Naive thymus-derived CD4-positive, alpha-beta T cell (primary cell): ENCODE measurements at regions not wholly inside any gene's neighbourhood (a gene's known extent, or its start where the extent isn't known, plus 50 kb on each side); places are given as distances from the start of the nearest gene placed in this dataset.
"Not testable (repeated sequence)": the region's sequence is repeated elsewhere in the genome, so short reads cannot be mapped to it uniquely, and the experiment has no call there.

Experiments
- ATAC-seq: fragments of 150-1000 bp; cut with Tn5 transposase; 2 replicates; pipeline ENCODE4 v1.10.0; 2021; ENCODE audit warnings: mild to moderate bottlenecking, moderate library complexity
- CTCF ChIA-PET: fragments of 350-600 bp; sonication (Branson Sonifier 250); formaldehyde crosslinking; loops from one replicate; lab custom pipeline; 2021; ENCODE audit warnings: antibody characterized with exemption; lab: Charles Lee
- POLR2A ChIA-PET: fragments of 350-600 bp; sonication (Branson Sonifier 250); formaldehyde crosslinking; loops from one replicate; lab custom pipeline; 2021; ENCODE audit warnings: antibody characterized with exemption, inconsistent platforms; lab: Charles Lee
- DNase-seq, 9 donors: peaks; one replicate each; pipeline versions ENCODE4 v3.0.0 to v3.0.0-alpha.2; 2020 to 2022; ENCODE audit warnings: mixed read lengths in 1 of 9
- H3K27ac ChIP-seq: one replicate; pipeline ENCODE4 v1.7.0; 2013; ENCODE audit warnings: mild to moderate bottlenecking, low read depth, low read length, moderate library complexity
- H3K27me3 ChIP-seq, 2 donors: one replicate each; pipeline ENCODE4 v1.7.0; 2013; ENCODE audit warnings: low read length in 2 of 2, mild to moderate bottlenecking in 2 of 2, moderate library complexity in 2 of 2; ENCODE audit not compliant: control insufficient read depth in 2 of 2, insufficient read depth in 2 of 2
- H3K36me3 ChIP-seq, 3 experiments: 1 replicate in 2 of 3; 2 replicates in 1 of 3; pipeline ENCODE4 v1.7.0; 2013; ENCODE audit warnings: low read length in 3 of 3, mild to moderate bottlenecking in 3 of 3, moderate library complexity in 1 of 3; ENCODE audit not compliant: insufficient read depth in 3 of 3, control insufficient read depth in 2 of 3
- H3K4me1 ChIP-seq, 2 donors: one replicate each; pipeline ENCODE4 v1.7.0; 2013; ENCODE audit warnings: low read length in 2 of 2, mild to moderate bottlenecking in 2 of 2, moderate library complexity in 1 of 2; ENCODE audit not compliant: control insufficient read depth in 2 of 2, insufficient read depth in 2 of 2
- H3K4me3 ChIP-seq: 2 replicates; pipeline ENCODE4 v1.7.0; 2013; ENCODE audit warnings: mild to moderate bottlenecking, low read length
- H3K9me3 ChIP-seq, 3 experiments: 1 replicate in 2 of 3; 2 replicates in 1 of 3; pipeline ENCODE4 v1.7.0; 2013; ENCODE audit warnings: low read length in 3 of 3; ENCODE audit not compliant: control insufficient read depth in 2 of 3
- H3K27ac Mint-ChIP-seq, 9 donors: one replicate each; pipeline ENCODE4 v1.8.0; 2020 to 2022; ENCODE audit warnings: mixed read lengths in 9 of 9, mild to moderate bottlenecking in 8 of 9, moderate library complexity in 5 of 9, inconsistent platforms in 2 of 9
- H3K27me3 Mint-ChIP-seq, 5 donors: one replicate each; pipeline ENCODE4 v1.8.0; 2021 to 2022; ENCODE audit warnings: mixed read lengths in 5 of 5, mild to moderate bottlenecking in 1 of 5
- H3K36me3 Mint-ChIP-seq, 5 donors: one replicate each; pipeline ENCODE4 v1.8.0; 2020 to 2022; ENCODE audit warnings: mixed read lengths in 5 of 5, mild to moderate bottlenecking in 3 of 5, inconsistent platforms in 1 of 5
- H3K4me1 Mint-ChIP-seq, 7 donors: one replicate each; pipeline ENCODE4 v1.8.0; 2020 to 2022; ENCODE audit warnings: mixed read lengths in 7 of 7, mild to moderate bottlenecking in 3 of 7, inconsistent platforms in 1 of 7
- H3K4me3 Mint-ChIP-seq, 10 donors: one replicate each; pipeline ENCODE4 v1.8.0; 2020 to 2022; ENCODE audit warnings: mild to moderate bottlenecking in 10 of 10, mixed read lengths in 10 of 10, moderate library complexity in 6 of 10, inconsistent platforms in 2 of 10
- H3K9me3 Mint-ChIP-seq, 11 donors: one replicate each; pipeline ENCODE4 v1.8.0; 2020 to 2022; ENCODE audit warnings: mixed read lengths in 11 of 11, mild to moderate bottlenecking in 4 of 11, inconsistent platforms in 1 of 11, moderate library complexity in 1 of 11
- intact Hi-C, 2 donors: fragments of 100-400 bp; cut with micrococcal nuclease; formaldehyde crosslinking; loops; one replicate each; pipeline ENCODE4 v1.15.1; 2023

DNA sequence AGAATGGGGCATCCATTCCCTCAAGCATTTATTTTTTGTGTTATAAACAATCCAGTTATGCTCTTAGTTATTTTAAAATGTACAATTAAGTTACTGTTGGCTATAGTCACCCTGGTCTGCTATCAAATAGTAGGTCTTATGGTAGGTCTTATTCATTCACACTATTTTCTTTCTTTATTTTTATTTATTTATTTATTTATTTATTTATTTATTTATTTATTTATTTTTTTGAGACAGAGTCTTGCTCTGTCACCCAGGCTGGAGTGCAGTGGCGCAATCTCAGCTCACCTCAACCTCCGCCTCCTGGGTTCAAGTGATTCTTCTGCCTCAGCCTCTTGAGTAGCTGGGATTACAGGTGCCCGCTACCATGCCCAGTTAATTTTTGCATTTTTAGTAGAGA, 967.4 kb upstream of the AUTS2 start:
- intact Hi-C loops, H3K27me3 Mint-ChIP-seq: not testable (repeated sequence)

GRCh38 chr7:68640103-68640502, 958.2 kb upstream of the AUTS2 start:
- no peak overlapping the region for H3K27ac ChIP-seq
- H3K36me3 Mint-ChIP-seq, result peaks cover 0 to under 1% (median 0%) of the 10 kb centered on the region in 5 donors
- H3K9me3 Mint-ChIP-seq, result peaks cover 4 to 19% (median 9%) of the 10 kb centered on the region in 11 donors
- intact Hi-C loops, result no loop called here
- H3K4me1 ChIP-seq, result no peaks in the 10 kb centered on the region
- no peak overlapping the region for H3K27ac Mint-ChIP-seq
- H3K9me3 ChIP-seq, result no peaks in the 10 kb centered on the region
- no peak for DNase-seq
- H3K27me3 ChIP-seq, result no peaks in the 10 kb centered on the region
- no peak overlapping the region for H3K4me3 Mint-ChIP-seq
- no peaks in the 10 kb centered on the region for H3K4me1 Mint-ChIP-seq
- H3K4me3 ChIP-seq, result no peak overlapping the region
- ATAC-seq, result no peak
- POLR2A ChIA-PET, result no interaction called here
- H3K36me3 ChIP-seq, result no peaks in the 10 kb centered on the region
- CTCF ChIA-PET, result no interaction called here
- peaks cover 0 to 2% (median 0%) of the 10 kb centered on the region in 5 donors for H3K27me3 Mint-ChIP-seq

More for the DNA sequence above, 967.4 kb upstream of the AUTS2 start:
- H3K36me3 ChIP-seq, H3K9me3 ChIP-seq, H3K27ac Mint-ChIP-seq, H3K4me3 Mint-ChIP-seq, ATAC-seq, H3K27ac ChIP-seq, H3K4me1 ChIP-seq, DNase-seq, CTCF ChIA-PET, H3K4me1 Mint-ChIP-seq, H3K4me3 ChIP-seq, POLR2A ChIA-PET, H3K27me3 ChIP-seq, H3K36me3 Mint-ChIP-seq: not testable (repeated sequence)
- H3K9me3 Mint-ChIP-seq, result peaks cover 4 to 33% (median 13%) of the 10 kb centered on the region in 11 donors

DNA sequence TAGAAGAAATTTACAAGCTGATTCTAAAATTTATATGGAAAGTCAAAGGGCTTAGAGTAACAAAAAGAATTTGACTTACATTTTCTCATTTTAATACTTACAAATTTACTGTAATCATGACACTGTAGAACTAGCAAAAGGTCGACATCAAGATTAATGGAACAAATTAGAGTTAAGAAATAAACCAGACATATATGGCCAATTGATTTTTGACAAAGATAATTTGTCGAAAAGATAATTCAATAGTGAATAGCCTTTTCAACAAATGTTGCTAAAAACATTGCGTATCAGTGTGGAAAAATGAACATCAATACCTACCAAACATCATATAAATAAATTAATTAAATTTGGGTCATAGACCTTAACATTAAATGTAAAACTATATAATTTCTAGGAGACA, 955.5 kb upstream of the AUTS2 start:
- no peaks in the 10 kb centered on the region for H3K27me3 ChIP-seq
- no peak overlapping the region for H3K27ac Mint-ChIP-seq
- H3K9me3 ChIP-seq, result no peaks in the 10 kb centered on the region
- ChIA-PET CTCF (no interaction called here), POLR2A (no interaction called here)
- no peaks in the 10 kb centered on the region for H3K4me1 ChIP-seq
- H3K36me3 ChIP-seq, result no peaks in the 10 kb centered on the region
- no peak overlapping the region for H3K4me3 Mint-ChIP-seq
- H3K4me1 Mint-ChIP-seq, result no peaks in the 10 kb centered on the region
- H3K27me3 Mint-ChIP-seq, result no peaks in the 10 kb centered on the region
- peaks cover 3 to 32% (median 13%) of the 10 kb centered on the region in 11 donors for H3K9me3 Mint-ChIP-seq
- ATAC-seq, result no peak
- no peak overlapping the region for H3K27ac ChIP-seq
- no peak overlapping the region for H3K4me3 ChIP-seq
- intact Hi-C loops, result no loop called here
- H3K36me3 Mint-ChIP-seq, result no peaks in the 10 kb centered on the region
- DNase-seq, result no peak

DNA sequence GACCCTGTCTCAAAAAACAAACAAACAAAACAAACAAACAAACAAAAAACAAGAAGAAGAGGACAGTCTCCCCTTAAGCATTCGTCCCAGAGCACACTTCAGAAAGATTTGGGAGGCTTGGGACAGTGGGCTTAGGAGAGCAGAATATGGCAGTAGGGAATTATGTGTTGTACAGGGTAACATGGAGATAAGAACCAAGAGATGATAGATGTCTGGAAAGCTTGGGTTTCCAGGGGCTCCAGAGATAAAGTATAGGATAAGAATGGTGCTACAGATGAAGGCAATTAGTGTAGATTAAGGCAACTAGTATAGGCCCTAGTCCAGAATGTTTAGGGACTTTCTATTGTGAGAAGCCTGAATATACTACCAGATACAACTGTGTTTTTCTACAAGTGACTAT, 934.9 kb upstream of the AUTS2 start:
- peaks cover 0 to 28% (median 9%) of the 10 kb centered on the region in 11 donors for H3K9me3 Mint-ChIP-seq
- H3K4me3 Mint-ChIP-seq, result no peak overlapping the region
- ATAC-seq, result no peak
- Histone ChIP-seq H3K9me3 (no peaks in the 10 kb centered on the region), H3K27ac (no peak overlapping the region), H3K36me3 (no peaks in the 10 kb centered on the region), H3K4me1 (no peaks in the 10 kb centered on the region), H3K4me3 (no peak overlapping the region), H3K27me3 (no peaks in the 10 kb centered on the region)
- no peaks in the 10 kb centered on the region for H3K36me3 Mint-ChIP-seq
- no peak for DNase-seq
- ChIA-PET POLR2A (no interaction called here), CTCF (no interaction called here)
- no peaks in the 10 kb centered on the region for H3K27me3 Mint-ChIP-seq
- intact Hi-C loops, result no loop called here
- no peaks in the 10 kb centered on the region for H3K4me1 Mint-ChIP-seq
- no peak overlapping the region for H3K27ac Mint-ChIP-seq

- Histone ChIP-seq H3K4me3 (no peak overlapping the region), H3K27me3 (no peaks in the 10 kb centered on the region), H3K9me3 (peaks cover 0 to 8% (median 0%) of the 10 kb centered on the region in 3 experiments), H3K27ac (no peak overlapping the region), H3K36me3 (no peaks in the 10 kb centered on the region), H3K4me1 (no peaks in the 10 kb centered on the region)
- intact Hi-C loops, result no loop called here
- no peaks in the 10 kb centered on the region for H3K27me3 Mint-ChIP-seq
- no peak overlapping the region for H3K27ac Mint-ChIP-seq
- H3K9me3 Mint-ChIP-seq, result peaks cover 6 to 33% (median 19%) of the 10 kb centered on the region in 11 donors
- no peak for DNase-seq
- no peaks in the 10 kb centered on the region for H3K36me3 Mint-ChIP-seq
- CTCF ChIA-PET, result no interaction called here
- ATAC-seq, result no peak
- POLR2A ChIA-PET, result no interaction called here
- no peak overlapping the region for H3K4me3 Mint-ChIP-seq
- no peaks in the 10 kb centered on the region for H3K4me1 Mint-ChIP-seq
Observed at GRCh38 chr7:68671046-68671445, 927.2 kb upstream of the AUTS2 start.

GRCh38 chr7:68671671-68672070, 926.6 kb upstream of the AUTS2 start:
- no peaks in the 10 kb centered on the region for H3K27me3 ChIP-seq
- Mint-ChIP-seq H3K27ac (no peak overlapping the region), H3K36me3 (no peaks in the 10 kb centered on the region), H3K4me1 (no peaks in the 10 kb centered on the region), H3K9me3 (peaks cover 4 to 36% (median 18%) of the 10 kb centered on the region in 11 donors), H3K27me3 (no peaks in the 10 kb centered on the region), H3K4me3 (no peak overlapping the region)
- no peak for ATAC-seq
- no peaks in the 10 kb centered on the region for H3K4me1 ChIP-seq
- peaks cover 0 to 8% (median 0%) of the 10 kb centered on the region in 3 experiments for H3K9me3 ChIP-seq
- no peak overlapping the region for H3K27ac ChIP-seq
- intact Hi-C loops, result no loop called here
- no peak overlapping the region for H3K4me3 ChIP-seq
- ChIA-PET CTCF (no interaction called here), POLR2A (no interaction called here)
- H3K36me3 ChIP-seq, result no peaks in the 10 kb centered on the region
- no peak for DNase-seq

- H3K36me3 Mint-ChIP-seq, result no peaks in the 10 kb centered on the region
- no peaks in the 10 kb centered on the region for H3K27me3 ChIP-seq
- no peaks in the 10 kb centered on the region for H3K4me1 Mint-ChIP-seq
- peaks cover 0 to 8% (median 0%) of the 10 kb centered on the region in 3 experiments for H3K9me3 ChIP-seq
- intact Hi-C loops, result no loop called here
- H3K4me3 Mint-ChIP-seq, result no peak overlapping the region
- no peaks in the 10 kb centered on the region for H3K4me1 ChIP-seq
- CTCF ChIA-PET, result no interaction called here
- no peak overlapping the region for H3K4me3 ChIP-seq
- H3K27ac Mint-ChIP-seq, result no peak overlapping the region
- DNase-seq (no peak), ATAC-seq (no peak)
- H3K27ac ChIP-seq, result no peak overlapping the region
- H3K36me3 ChIP-seq, result no peaks in the 10 kb centered on the region
- no peaks in the 10 kb centered on the region for H3K27me3 Mint-ChIP-seq
- peaks cover 7 to 47% (median 22%) of the 10 kb centered on the region in 11 donors for H3K9me3 Mint-ChIP-seq
- POLR2A ChIA-PET, result no interaction called here
Observed at GRCh38 chr7:68674826-68675225, 923.4 kb upstream of the AUTS2 start.
